ENCODE measurements at regions not wholly inside any gene's neighbourhood (a gene's known extent, or its start where the extent isn't known, plus 50 kb on each side); places are given as distances from the start of the nearest gene placed in this dataset.
"Not testable (repeated sequence)": the region's sequence is repeated elsewhere in the genome, so short reads cannot be mapped to it uniquely, and the experiment has no call there.

- H3F3A ChIP-seq (replicated peaks; ENCODE audit: insufficient read depth); H3K27me3 ChIP-seq (ENCODE audit: insufficient read depth); H4K20me1 ChIP-seq (ENCODE audit: insufficient read depth); H2AFZ ChIP-seq (ENCODE audit: low read depth); H3K27ac ChIP-seq (ENCODE audit: low read depth in 2 of 2, low read length in 1 of 2); H3K9me3 ChIP-seq; H3K4me2 ChIP-seq; H3K4me3 ChIP-seq (ENCODE audit: low read depth in 2 of 2, low read length in 1 of 2); H3K9me2 ChIP-seq; POLR2A ChIA-PET; H3K9ac ChIP-seq; H3K4me1 ChIP-seq (ENCODE audit: control insufficient read depth in 1 of 2, insufficient read depth in 2 of 2, low read depth in 1 of 2, low read length in 1 of 2); H3K36me3 ChIP-seq (replicated peaks in 1 of 2; ENCODE audit: control insufficient read depth in 1 of 2, insufficient read depth in 2 of 2, low read length in 1 of 2); DNase-seq; H3K79me2 ChIP-seq (ENCODE audit: insufficient read depth): not testable (repeated sequence)
- 34% methylated on average over 4 of the region's 4 CpGs for WGBS (ENCODE audit: low lambda C conversion rate)
- CTCF ChIA-PET = interaction anchor here (1.0 kb wide), 1 partner anchor 22 kb away, joined by 3 read pairs; no protein-coding TSS in a partner anchor
Measured at GRCh38 chr3:75272237-75272636, 391.9 kb upstream of the FRG2C start.

GRCh38 chr3:75272691-75273090, 391.4 kb upstream of the FRG2C start:
- Histone ChIP-seq H3K36me3 (replicated peaks in 1 of 2; ENCODE audit: control insufficient read depth in 1 of 2, insufficient read depth in 2 of 2, low read length in 1 of 2) (no peaks in the 10 kb centered on the region), H3K9me2 (no peaks in the 10 kb centered on the region), H4K20me1 (ENCODE audit: insufficient read depth) (no peaks in the 10 kb centered on the region), H3K9me3 (no peaks in the 10 kb centered on the region), H3K27ac (ENCODE audit: low read depth in 2 of 2, low read length in 1 of 2) (no peak overlapping the region), H3K4me1 (ENCODE audit: control insufficient read depth in 1 of 2, insufficient read depth in 2 of 2, low read depth in 1 of 2, low read length in 1 of 2) (no peaks in the 10 kb centered on the region), H3K27me3 (ENCODE audit: insufficient read depth) (no peaks in the 10 kb centered on the region), H3K4me3 (ENCODE audit: low read depth in 2 of 2, low read length in 1 of 2) (no peak overlapping the region), H3F3A (replicated peaks; ENCODE audit: insufficient read depth) (no peaks in the 10 kb centered on the region), H3K9ac (no peak overlapping the region), H3K79me2 (ENCODE audit: insufficient read depth) (no peaks in the 10 kb centered on the region), H3K4me2 (no peak overlapping the region), H2AFZ (ENCODE audit: low read depth) (no peak overlapping the region)
- ChIA-PET CTCF (interaction anchor here (1.0 kb wide), 1 partner anchor 21 kb away, joined by 3 read pairs; no protein-coding TSS in a partner anchor), POLR2A (no interaction called here)
- TF ChIP-seq NRF1 (IDR thresholded peaks at IDR 0.05; ENCODE audit: low read depth, low read length) (no peak), SIN3A (IDR thresholded peaks at IDR 0.05; ENCODE audit: borderline replicate concordance, low read depth, low read length) (no peak), ELF1 (IDR thresholded peaks at IDR 0.05) (no peak)
- WGBS (ENCODE audit: low lambda C conversion rate) = 15% methylated on average over 2 of the region's 2 CpGs
- DNase-seq = no peak

- H3K9me2 ChIP-seq; H3K4me2 ChIP-seq; H3K27me3 ChIP-seq (ENCODE audit: insufficient read depth); H3K27ac ChIP-seq (ENCODE audit: low read depth in 2 of 2, low read length in 1 of 2); H3K4me1 ChIP-seq (ENCODE audit: control insufficient read depth in 1 of 2, insufficient read depth in 2 of 2, low read depth in 1 of 2, low read length in 1 of 2); H3F3A ChIP-seq (replicated peaks; ENCODE audit: insufficient read depth); H4K20me1 ChIP-seq (ENCODE audit: insufficient read depth); H3K9ac ChIP-seq; POLR2A ChIA-PET; H3K9me3 ChIP-seq; H2AFZ ChIP-seq (ENCODE audit: low read depth); H3K4me3 ChIP-seq (ENCODE audit: low read depth in 2 of 2, low read length in 1 of 2); H3K36me3 ChIP-seq (replicated peaks in 1 of 2; ENCODE audit: control insufficient read depth in 1 of 2, insufficient read depth in 2 of 2, low read length in 1 of 2); H3K79me2 ChIP-seq (ENCODE audit: insufficient read depth); DNase-seq; CTCF ChIA-PET: not testable (repeated sequence)
- WGBS (ENCODE audit: low lambda C conversion rate) = 9% methylated on average over 3 of the region's 3 CpGs
Measured at GRCh38 chr3:75285531-75286148, 378.5 kb upstream of the FRG2C start.

- no CpG with 5 or more reads among the region's 40 CpGs for WGBS (ENCODE audit: low lambda C conversion rate)
- H3K36me3 ChIP-seq (replicated peaks in 1 of 2; ENCODE audit: control insufficient read depth in 1 of 2, insufficient read depth in 2 of 2, low read length in 1 of 2); H3K9ac ChIP-seq; H3K27ac ChIP-seq (ENCODE audit: low read depth in 2 of 2, low read length in 1 of 2); H4K20me1 ChIP-seq (ENCODE audit: insufficient read depth); H3K9me3 ChIP-seq; H3K9me2 ChIP-seq; CTCF ChIA-PET; H3K79me2 ChIP-seq (ENCODE audit: insufficient read depth); H3K4me1 ChIP-seq (ENCODE audit: control insufficient read depth in 1 of 2, insufficient read depth in 2 of 2, low read depth in 1 of 2, low read length in 1 of 2); H2AFZ ChIP-seq (ENCODE audit: low read depth); H3F3A ChIP-seq (replicated peaks; ENCODE audit: insufficient read depth); H3K4me3 ChIP-seq (ENCODE audit: low read depth in 2 of 2, low read length in 1 of 2); H3K4me2 ChIP-seq; DNase-seq; H3K27me3 ChIP-seq (ENCODE audit: insufficient read depth); POLR2A ChIA-PET: not testable (repeated sequence)
Measured at GRCh38 chr3:75288972-75289574, 375.1 kb upstream of the FRG2C start.
